Thoracic aorta (tissue), 2 donors: ENCODE measurements at regions not wholly inside any gene's neighbourhood (a gene's known extent, or its start where the extent isn't known, plus 50 kb on each side); places are given as distances from the start of the nearest gene placed in this dataset.
A peak's percentile ranks its signal among the peaks of the same experiment; 100 is the strongest.
"Not testable (repeated sequence)": the region's sequence is repeated elsewhere in the genome, so short reads cannot be mapped to it uniquely, and the experiment has no call there.

Experiments
- ATAC-seq: fragments of 150-250 bp; one replicate; pipeline ENCODE4 v1.8.0; 2017; ENCODE audit warnings: low read depth; ENCODE audit not compliant: insufficient number of reproducible peaks, low FRiP score
- DNase-seq: peaks from one replicate; pipeline ENCODE4 v3.0.0-alpha.2; 2020; ENCODE audit warnings: low spot score
- H3K27ac ChIP-seq, 2 donors: fragments of 200-600 bp; sonication (generic); 1 replicate in 1 of 2; 2 replicates in 1 of 2; pipeline ENCODE4 v1.5.1; 2016; ENCODE audit warnings: mild to moderate bottlenecking in 2 of 2, moderate library complexity in 2 of 2
- H3K27me3 ChIP-seq: fragments of 200-600 bp; sonication (generic); replicated peaks from 2 replicates; pipeline ENCODE4 v1.6.0; 2016; ENCODE audit warnings: mild to moderate bottlenecking; ENCODE audit not compliant: insufficient read depth
- H3K36me3 ChIP-seq: fragments of 200-600 bp; sonication (generic); one replicate; pipeline ENCODE4 v1.5.1; 2016
- H3K4me1 ChIP-seq, 2 donors: fragments of 200-600 bp; sonication (generic); 1 replicate in 1 of 2; 2 replicates in 1 of 2; pipeline versions ENCODE4 v1.5.1 to v1.6.0; 2016; ENCODE audit warnings: low read depth in 2 of 2, mild to moderate bottlenecking in 1 of 2; ENCODE audit not compliant: control insufficient read depth in 1 of 2
- H3K4me3 ChIP-seq: fragments of 200-600 bp; sonication (generic); 2 replicates; pipeline ENCODE4 v1.5.1; 2016; ENCODE audit warnings: mild to moderate bottlenecking
- H3K9me3 ChIP-seq: fragments of 200-600 bp; sonication (generic); 2 replicates; pipeline ENCODE4 v1.5.1; 2016
- CTCF ChIP-seq: fragments of 200-600 bp; sonication (generic); IDR thresholded peaks from one replicate; pipeline ENCODE4 v1.5.1; 2019; ENCODE audit warnings: antibody characterized with exemption

GRCh38 chr5:39758426-39758825 lies 333.6 kb upstream of the DAB2 start:
- H3K27me3 ChIP-seq, result no peaks in the 10 kb centered on the region
- DNase-seq (no peak), ATAC-seq (no peak)
- no peaks in the 10 kb centered on the region for H3K36me3 ChIP-seq
- TF ChIP-seq CTCF, result no peak
- no peaks in the 10 kb centered on the region for H3K9me3 ChIP-seq
- no peak overlapping the region for H3K4me3 ChIP-seq
- H3K4me1 ChIP-seq, result peaks cover 0 to 9% of the 10 kb centered on the region in 2 donors
- H3K27ac ChIP-seq, result no peak overlapping the region

GRCh38 chr5:39757131-39757530 lies 332.4 kb upstream of the DAB2 start:
- no peaks in the 10 kb centered on the region for H3K27me3 ChIP-seq
- H3K9me3 ChIP-seq, result no peaks in the 10 kb centered on the region
- H3K36me3 ChIP-seq, result no peaks in the 10 kb centered on the region
- no peak for DNase-seq
- no peak overlapping the region for H3K4me3 ChIP-seq
- peaks cover 0 to 9% of the 10 kb centered on the region in 2 donors for H3K4me1 ChIP-seq
- no peak overlapping the region for H3K27ac ChIP-seq
- no peak for TF ChIP-seq CTCF
- no peak for ATAC-seq

GRCh38 chr5:39755986-39756385 lies 331.2 kb upstream of the DAB2 start:
- TF ChIP-seq CTCF, result no peak
- ATAC-seq (no peak), DNase-seq (peak; percentile 7)
- Histone ChIP-seq H3K36me3 (no peaks in the 10 kb centered on the region), H3K27ac (no peak overlapping the region), H3K4me3 (no peak overlapping the region), H3K27me3 (no peaks in the 10 kb centered on the region), H3K4me1 (peaks cover 0 to 9% of the 10 kb centered on the region in 2 donors), H3K9me3 (no peaks in the 10 kb centered on the region)

- Histone ChIP-seq H3K4me3 (no peak overlapping the region), H3K9me3 (no peaks in the 10 kb centered on the region), H3K27ac (no peak overlapping the region), H3K4me1 (peaks cover 0 to 4% of the 10 kb centered on the region in 2 donors), H3K27me3 (no peaks in the 10 kb centered on the region), H3K36me3 (no peaks in the 10 kb centered on the region)
- ATAC-seq (no peak), DNase-seq (no peak)
- no peak for TF ChIP-seq CTCF
These were observed 330.7 kb upstream of the DAB2 start for GRCh38 chr5:39755452-39755851.

- not testable (repeated sequence) for H3K4me3 ChIP-seq, H3K4me1 ChIP-seq, DNase-seq, H3K27me3 ChIP-seq, ATAC-seq, H3K36me3 ChIP-seq, H3K27ac ChIP-seq, H3K9me3 ChIP-seq
These were observed 329.0 kb upstream of the DAB2 start for GRCh38 chr5:39753747-39754146.

- Histone ChIP-seq H3K9me3 (no peaks in the 10 kb centered on the region), H3K36me3 (no peaks in the 10 kb centered on the region), H3K4me3 (no peak overlapping the region), H3K4me1 (no peaks in the 10 kb centered on the region), H3K27me3 (no peaks in the 10 kb centered on the region), H3K27ac (no peak overlapping the region)
- no peak for DNase-seq
- ATAC-seq, result no peak
- TF ChIP-seq CTCF, result no peak
These were observed 325.9 kb upstream of the DAB2 start for GRCh38 chr5:39750661-39751060.
